GM11168 (cell line): ENCODE measurements at regions not wholly inside any gene's neighbourhood (a gene's known extent, or its start where the extent isn't known, plus 50 kb on each side); places are given as distances from the start of the nearest gene placed in this dataset.

Source experiments
- in situ Hi-C: fragments of 300-500 bp; cut with MboI; formaldehyde crosslinking; loops from one replicate; pipeline ENCODE4 v1.12.0; 2022; ENCODE audit warnings: low sequenced_read_pairs; ENCODE audit not compliant: unreplicated experiment

DNA sequence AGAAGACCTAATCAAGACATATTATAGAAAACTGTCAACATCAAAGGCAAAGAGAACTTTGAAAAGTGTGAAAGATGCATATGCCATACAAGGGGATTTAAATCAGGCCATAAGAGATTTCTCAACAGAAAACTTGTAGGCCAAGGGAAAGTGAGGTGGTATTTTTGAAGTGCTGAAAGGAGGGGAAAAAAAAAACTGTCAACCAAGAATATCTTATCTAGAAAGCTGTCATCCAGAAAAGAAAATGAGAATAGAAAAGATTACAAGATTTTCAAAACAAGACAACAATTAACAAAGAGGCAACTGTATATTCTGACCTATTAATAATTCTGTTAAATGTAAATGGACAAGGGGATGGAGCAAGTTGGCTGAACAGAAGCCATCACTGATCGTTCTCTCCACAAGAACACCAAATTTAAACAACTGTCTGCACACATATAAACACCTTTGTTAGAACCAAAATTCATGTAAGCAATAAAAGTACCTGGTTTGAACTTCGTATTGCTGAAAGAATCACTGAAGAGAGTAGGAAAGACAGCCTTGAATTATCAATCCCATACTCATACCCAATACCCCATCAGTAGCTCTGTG is 880.1 kb upstream of the PCDH9 start:
- in situ Hi-C loops, result no loop called here

DNA sequence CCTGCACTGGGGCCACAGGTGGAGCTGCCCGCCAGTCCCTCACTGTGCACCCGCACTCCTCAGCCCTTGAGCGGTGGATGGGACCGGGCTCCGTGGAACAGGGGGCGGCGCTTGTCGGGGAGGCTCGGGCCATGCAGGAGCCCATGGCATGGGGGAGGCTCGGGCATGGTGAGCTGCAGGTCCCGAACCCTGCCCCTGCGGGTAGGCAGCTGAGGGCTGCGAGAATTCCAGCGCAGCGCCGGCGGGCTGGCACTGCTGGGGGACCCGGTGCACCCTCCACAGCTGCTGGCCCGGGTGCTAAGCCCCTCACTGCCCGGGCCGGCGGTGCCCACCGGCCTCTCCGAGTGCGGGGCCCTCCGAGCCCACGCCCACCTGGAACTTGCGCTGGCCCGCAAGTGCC is 877.5 kb upstream of the PCDH9 start:
- in situ Hi-C loops, result no loop called here

DNA sequence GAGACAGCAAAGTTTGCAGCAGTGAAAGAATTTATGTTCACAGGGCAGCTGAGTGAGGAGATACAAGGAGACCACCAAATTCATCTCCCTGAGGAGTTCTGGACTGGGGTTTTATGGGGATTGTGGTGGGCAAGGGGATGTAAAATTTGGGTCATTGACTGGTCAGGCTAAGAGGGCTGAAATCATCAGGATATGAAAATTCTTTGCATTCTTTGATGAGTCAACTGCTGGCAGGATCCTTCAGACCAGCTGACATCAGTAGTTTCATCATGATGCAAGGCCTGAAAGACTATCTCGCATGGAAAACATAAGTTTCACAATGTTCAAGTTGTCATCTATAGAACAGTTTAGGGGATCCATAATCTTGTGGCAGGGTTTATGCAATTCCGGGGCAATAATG is 869.5 kb upstream of the PCDH9 start:
- in situ Hi-C loops, result no loop called here

DNA sequence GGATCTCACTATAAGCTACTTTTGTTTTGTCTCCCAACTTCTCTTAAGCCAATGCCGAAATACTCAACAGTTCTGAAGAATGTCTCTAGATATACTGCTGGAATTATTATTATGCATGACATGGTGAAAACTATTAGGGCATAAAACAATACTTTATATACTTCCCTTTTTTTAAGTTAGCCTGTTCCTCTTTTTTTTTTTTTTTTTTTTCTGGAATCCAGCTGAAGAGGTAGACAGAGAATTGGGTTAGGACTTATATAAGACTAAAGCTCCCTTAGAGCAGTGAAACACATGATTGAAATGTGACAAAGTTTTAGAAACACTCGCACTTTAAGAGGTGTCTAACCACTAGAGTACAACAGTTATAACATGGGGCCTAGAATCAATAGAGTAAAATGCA is 850.9 kb upstream of the PCDH9 start:
- in situ Hi-C loops, result no loop called here

DNA sequence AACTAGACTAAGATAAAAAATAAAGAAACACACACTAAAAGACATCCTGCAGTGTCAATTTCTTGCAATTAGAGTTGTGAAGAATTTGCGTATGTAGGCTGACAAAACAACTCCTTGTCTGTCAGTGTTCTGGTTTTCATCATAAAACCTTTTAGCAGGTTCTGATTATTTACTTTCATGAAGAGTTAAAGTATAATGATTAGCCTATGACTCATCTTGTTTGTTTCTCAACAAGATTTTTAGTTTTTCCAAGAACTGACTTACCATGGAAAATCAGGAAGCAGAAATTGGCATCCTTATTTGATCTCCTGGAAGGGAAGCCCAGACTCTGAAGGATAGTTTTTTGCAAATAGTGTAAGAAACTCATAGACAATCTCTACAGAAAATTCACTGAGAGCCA is 848.7 kb upstream of the PCDH9 start:
- in situ Hi-C loops, result no loop called here

DNA sequence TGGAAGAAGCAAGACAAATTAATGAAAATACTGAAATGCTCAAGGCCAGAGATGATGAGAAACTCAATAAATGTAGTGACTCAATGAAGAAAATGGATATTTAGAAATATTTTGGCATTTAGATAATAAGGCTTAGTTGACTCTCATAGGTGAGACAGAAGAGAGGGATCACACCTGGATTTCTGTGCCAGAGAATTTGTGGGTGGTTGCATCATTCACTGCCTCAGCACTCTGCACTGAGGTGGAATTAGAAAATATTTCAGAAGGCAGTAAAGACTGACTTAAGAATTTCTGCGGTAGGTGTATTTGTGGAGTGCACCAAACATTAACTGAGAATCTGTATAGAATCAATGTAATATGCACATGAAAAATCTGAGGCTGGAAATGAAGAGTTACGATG is 848.3 kb upstream of the PCDH9 start:
- in situ Hi-C loops, result no loop called here

DNA sequence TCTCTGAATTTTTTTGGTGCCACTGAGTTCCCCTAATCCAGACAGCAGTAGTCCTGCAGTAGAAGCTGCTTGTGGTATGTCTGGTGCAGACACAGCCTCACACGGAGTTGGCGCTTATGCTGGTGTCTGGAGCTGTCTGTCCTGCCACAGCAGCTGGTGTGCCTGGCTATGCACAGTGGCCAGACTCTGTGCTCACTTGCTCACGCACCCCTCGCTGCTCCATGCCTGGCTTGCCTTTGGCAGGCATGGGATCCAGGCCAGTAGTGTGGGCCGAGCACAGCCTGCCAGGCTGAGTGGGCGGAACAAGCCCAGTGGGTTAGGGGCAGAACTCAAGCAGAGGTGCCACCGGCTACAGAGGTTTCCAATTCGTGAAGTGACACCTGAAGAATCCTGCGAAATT is 845.9 kb upstream of the PCDH9 start:
- in situ Hi-C loops, result no loop called here

DNA sequence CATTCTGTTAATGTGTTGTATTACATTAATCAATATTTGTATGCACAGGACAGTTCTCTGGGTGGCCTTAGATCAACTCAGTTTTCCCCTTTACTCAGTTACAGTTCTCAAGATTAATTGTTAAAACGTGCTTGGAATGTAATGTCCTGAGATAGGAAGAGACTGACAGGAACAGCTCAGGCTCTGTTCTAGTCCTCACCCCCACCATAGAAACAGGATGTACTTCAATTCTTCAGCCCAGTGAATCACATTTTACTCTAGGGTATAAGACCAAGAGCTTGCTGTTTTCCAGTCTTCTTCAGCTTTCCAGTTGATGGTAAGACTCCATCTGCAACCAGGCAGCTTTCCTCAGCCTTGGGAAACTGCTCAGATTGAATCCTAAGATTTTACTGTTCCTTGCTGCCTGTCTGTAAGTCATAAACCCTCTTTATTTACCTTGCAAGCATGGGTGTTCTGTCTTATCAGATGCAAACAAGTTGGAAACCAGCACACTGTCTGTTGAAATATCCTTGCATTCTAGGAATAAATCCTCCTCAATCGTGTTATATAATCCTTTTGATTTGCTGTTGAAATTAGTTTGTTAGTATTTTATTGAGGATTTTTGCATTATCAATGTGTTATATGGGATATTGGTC is 836.9 kb upstream of the PCDH9 start:
- in situ Hi-C loops, result no loop called here

DNA sequence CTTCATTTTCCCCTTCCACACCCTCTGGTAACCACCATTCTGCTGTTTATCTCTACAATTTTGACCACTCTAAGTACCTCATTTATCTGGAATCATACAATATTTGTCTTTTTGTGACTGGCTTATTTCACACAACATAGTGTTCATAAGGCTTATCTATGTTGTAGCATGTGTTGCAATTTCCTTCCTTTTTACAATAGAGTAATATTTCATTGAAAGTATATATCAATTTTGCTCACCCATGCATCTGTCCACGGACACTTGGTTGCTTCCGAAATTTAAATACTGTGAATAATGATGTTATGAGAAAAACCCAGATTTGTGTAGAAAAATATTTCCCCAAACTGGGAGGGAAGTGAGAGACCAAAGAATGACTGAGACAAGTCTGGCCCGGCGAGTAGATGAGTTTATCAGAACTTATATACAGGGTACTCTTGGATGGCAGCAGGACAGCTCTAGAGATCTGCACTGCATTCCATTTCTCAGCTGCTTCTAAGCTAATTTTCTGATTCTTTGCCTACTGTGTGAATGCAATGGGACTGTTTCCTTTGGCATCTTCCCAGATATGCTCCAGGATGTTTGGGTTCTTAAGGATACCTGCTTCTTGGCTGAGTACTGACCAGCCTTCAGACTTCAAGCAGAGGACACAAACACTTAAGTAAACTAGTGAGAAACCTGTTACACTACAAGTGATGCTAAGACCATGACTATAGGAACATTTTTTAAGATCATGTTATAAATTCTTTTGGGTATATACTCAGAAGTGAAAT is 834.0 kb upstream of the PCDH9 start:
- in situ Hi-C loops, result no loop called here

DNA sequence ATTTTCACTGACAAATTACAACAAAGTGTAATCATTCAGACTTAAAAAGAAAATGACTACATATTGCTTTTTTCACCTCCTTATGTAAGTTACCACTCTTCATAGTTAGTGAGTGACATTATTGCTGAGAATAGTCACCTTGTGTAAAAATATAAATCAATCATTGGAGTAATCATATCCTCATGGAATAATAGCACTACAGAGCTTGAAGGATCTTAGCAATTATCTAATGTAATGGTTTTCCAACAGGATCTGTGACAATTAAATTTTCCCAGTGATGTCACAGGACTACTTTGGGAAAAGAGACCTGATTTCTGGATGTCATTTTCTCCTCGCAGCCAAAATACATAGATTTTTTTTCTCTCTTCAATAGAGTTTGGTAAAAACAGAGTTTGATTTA is 833.0 kb upstream of the PCDH9 start:
- in situ Hi-C loops, result no loop called here

DNA sequence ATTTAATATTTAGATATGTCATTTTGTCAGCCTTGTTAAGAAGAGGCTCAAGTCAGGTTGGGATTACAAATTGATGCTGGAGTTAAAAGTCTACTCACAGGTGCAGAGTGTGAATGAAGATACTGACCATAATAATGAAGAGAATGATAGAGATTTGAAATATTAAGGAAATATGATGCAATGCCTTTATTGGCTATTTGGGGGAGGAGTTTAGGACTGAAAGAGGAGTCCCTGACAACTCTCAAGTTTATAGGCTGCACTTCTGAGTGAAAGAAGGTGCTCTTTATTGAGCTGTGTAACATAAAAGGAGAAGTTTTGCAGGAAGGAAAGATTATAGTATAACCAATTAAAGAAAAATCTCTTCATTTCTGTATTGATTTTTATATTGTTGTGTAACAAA is 827.7 kb upstream of the PCDH9 start:
- in situ Hi-C loops, result no loop called here

DNA sequence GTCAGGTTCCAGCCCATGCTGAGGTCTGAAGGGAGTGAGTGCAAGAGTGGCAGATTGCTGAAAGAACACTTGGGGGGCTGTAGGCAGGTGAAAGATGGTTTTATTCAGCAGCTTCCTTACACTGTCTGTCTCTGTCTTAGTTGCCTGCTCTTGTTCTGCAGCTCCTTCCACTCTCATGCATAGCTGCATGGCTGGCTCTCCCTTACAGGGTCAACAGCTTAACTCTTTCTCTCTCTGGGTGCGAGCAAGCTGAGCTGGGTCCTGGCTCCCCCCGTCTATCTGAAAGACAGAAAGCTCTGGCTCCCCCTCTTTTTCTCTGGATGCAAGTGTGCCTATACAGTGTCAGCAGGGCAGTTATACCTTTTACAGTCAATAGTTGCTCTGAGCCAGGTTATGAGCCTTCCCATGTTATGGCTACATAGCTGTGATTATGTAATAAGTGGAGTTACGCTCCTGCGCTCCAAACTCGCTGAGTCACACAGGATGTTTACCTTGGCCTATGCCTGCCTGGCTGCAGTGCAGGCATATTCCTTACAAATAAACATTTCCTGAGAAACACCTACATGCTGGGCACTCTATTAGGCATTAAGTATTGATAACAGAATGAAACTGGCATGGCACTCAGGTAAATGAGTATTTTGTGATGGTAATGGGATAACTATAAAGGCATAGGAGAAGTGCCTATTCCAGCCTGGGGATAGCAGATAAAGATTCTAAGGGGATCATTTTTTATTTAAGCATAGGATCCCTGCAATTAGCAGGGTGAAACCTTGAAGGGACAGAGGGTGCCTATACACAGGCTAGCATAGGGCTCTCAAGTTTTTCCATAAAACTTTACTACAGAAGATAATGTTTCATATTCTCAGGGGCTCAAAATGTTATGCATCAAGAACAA is 826.9 kb upstream of the PCDH9 start:
- in situ Hi-C loops, result no loop called here

DNA sequence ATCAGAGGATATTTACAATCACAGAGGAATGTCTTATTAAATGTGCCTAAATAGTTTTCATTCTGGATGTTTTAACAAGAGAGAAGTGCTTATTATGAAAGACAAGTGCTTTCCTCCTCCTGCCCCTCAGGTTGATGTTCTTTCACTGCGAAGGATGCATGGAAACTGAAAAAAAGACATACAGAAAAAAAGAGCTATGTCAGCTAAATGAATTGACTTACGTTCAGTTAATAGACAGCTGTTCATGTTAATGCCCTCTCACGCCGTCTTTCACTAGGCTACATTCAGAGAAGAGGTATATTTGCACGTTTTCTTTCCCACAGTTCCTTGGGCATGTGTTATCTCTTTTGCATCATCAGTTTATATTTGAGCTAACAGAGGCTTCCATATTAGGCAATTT is 821.8 kb upstream of the PCDH9 start:
- in situ Hi-C loops, result no loop called here

DNA sequence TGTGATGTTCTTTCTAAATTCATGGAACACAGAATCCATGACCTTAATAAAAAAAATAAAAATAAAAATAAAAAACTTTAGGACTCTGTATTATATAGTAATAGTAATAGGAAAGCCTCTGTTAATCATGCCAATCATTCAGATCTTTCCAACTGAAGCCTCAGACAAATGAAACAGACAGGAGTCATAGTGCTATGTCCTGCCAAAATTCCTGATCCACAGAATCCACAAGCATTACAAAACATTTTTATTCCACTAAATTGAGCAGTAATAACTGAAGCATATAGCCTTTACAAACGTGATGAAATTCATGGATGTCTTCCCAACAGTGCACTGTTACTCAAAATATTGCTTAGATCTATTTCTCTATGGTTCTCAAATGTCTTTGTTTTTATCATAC is 820.6 kb upstream of the PCDH9 start:
- in situ Hi-C loops, result no loop called here

DNA sequence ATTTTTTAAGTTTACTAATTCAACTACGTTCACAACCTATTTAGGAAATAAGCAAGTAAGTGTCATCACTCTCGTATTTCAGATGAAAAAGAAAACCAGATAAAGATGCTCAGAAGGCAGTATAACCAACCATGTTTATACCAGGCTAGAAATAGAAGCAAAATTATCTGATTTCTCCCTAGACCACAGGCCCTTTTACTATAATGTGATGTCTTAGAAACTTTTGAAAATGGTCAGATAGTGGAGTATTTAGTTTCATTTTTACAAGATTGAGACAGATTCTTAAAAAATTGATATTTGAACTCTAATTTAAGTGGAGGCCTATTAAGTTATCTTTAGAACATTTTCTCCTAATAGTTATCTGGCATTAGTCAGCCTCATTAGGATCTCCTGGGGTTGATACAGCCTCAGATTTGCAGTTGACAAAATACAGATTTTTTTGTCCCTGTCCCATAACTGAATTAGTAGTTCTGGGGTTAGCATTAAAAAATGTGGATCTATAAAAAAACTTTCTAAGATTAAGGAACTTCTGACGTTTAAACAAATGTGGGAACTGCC is 818.7 kb upstream of the PCDH9 start:
- in situ Hi-C loops, result no loop called here

DNA sequence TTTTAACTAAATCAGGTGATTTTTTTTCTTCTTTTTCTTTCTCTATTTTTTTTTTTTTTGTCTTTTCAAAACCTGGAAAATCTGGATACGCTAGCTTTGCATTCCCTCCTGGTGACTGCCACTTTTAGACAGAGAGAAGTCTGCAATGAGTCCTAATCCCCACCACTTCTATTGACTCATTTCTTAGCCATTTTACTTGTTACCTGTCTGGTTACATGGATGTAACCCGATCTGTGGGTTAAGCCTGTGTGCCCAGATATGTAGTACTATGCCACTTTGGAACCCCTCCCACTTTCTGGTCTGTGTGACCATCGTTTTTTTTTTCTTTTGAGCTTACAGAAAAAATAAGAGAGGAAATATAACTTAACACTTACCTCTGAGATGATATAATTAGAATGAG is 817.8 kb upstream of the PCDH9 start:
- in situ Hi-C loops, result no loop called here

DNA sequence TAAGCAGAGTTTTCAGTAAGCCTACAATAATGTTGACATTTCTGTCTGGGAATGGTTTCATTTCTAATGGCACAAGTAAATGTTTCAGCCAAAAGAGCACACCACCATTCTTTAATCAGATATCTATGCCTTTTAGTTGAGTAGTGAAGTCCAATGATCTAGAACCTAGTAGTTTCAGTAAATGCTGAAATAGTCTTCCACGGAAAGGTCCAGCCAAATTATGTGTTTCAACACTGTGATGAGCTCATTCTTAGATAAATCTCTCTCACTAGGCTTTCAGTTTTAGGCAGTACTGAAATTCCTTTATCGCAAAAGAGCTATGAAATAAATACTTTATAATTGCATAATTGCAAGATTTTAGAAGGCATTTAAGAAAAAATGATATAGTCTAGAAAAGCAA is 816.8 kb upstream of the PCDH9 start:
- in situ Hi-C loops, result no loop called here

DNA sequence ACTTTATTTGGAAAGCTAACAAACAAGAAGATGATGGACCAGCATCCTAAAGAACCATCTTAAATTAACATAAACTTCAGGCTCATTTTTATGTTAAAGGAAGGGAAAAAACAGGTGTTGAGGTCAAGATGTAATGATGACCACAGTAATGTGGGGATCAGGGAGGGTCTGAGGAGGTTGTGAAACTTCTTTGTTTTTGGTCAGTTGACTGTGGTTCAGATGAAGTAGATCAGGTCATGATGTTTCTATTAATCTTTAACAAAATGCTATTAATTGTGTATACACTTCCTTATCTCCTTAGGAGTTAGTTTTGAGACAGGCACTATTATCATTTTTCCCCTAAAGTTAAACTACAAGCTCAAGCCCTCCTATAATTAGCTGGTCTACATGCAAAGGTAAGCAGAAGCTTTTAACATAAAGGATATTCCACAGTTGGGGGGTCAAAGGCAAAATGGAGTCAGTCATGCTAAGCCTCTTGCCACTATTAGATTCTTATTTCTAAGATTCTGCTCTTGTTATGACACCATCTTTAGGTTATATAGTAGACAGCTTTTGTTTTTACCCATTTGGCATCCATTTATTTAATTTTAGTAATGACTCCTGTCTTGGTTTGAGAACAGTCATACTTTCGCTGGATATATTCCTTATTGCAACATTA is 800.1 kb upstream of the PCDH9 start:
- in situ Hi-C loops, result no loop called here

DNA sequence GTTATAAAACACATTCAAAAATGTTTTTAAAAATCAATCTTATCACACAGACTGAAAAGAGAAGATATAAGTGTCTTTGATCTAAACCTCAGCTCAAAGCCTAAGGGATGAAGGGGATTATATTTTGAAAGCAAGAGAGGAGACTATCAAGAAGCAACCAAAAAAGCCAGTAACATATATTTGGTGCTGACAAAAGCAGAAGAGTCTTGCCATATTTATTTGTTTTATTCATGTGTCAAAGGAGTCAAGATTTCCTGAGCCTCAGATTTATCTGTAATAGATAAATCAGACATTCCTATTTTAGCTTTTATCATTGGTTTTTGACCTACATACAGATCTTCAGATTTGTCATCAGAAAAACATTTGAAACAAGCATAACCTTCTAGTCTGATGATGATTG is 798.6 kb upstream of the PCDH9 start:
- in situ Hi-C loops, result no loop called here

DNA sequence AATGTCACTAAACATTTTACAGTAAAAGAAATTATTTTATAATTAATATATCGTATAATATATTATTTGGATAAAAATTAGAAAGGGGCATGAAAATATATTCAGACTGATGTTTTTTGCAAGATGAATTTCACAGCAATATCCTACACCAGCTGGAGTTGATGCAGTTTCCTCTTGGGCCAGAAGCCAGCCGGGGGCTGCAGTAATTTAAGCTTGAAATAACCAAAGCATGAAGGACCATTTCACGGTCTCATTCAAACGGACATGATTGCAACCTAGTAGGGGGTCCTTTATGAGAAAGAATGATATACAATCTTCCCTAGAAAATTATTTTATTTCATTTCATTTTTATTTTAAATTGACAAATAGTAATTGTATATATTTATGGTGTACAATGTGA is 797.2 kb upstream of the PCDH9 start:
- in situ Hi-C loops, result no loop called here
